K562 (cell line): ENCODE measurements at regions not wholly inside any gene's neighbourhood (a gene's known extent, or its start where the extent isn't known, plus 50 kb on each side); places are given as distances from the start of the nearest gene placed in this dataset.

Experiments
- ATAC-seq: fragments of 200-7000 bp; cut with Tn5 transposase; 3 replicates; pipeline ENCODE4 v1.9.1; 2020; ENCODE audit warnings: moderate library complexity
- BruUV-seq: library from RNA; stranded (reverse); fragments of 400-500 nt; replicated peaks from 2 replicates; lab custom pipeline; 2021; lab: Mats Ljungman, UMichigan
- CTCF ChIA-PET: fragments of 300-600 bp; formaldehyde crosslinking; extraction: SDS; loops from one replicate; lab custom pipeline; 2021; ENCODE audit warnings: low intra/inter-chr PET ratio; lab: Yijun Ruan, JAX
- POLR2A ChIA-PET: fragments of 300-600, 350-650 bp; sonication (Branson Sonifier 250); formaldehyde crosslinking; extraction: SDS; loops from one replicate; lab custom pipeline; 2021; ENCODE audit warnings: antibody characterized with exemption, inconsistent platforms; lab: Yijun Ruan, JAX
- DNase-seq, 4 experiments: peaks; one replicate each; pipeline versions ENCODE4 v3.0.0 to v3.0.0-alpha.2; 2011 to 2018; ENCODE audit warnings: low spot score in 3 of 4, mixed read lengths in 3 of 4; ENCODE audit errors: extremely low read depth in 1 of 4
- FAIRE-seq: peaks from 2 replicates; lab custom pipeline; 2011; peaks lifted over from hg19 to GRCh38; lab: Jason Lieb, UNC
- H2AFZ ChIP-seq: 2 replicates; pipeline ENCODE4 v1.6.0; 2011; ENCODE audit warnings: low read depth, low read length, control low read depth, inconsistent platforms
- H3K27ac ChIP-seq: fragments of 200-600 bp; 3 replicates; pipeline ENCODE4 v1.8.0; 2011; ENCODE audit warnings: low read depth, mild to moderate bottlenecking, control low read depth, inconsistent platforms, low read length, moderate library complexity, mixed read lengths; ENCODE audit errors: extremely low read depth
- H3K27me3 ChIP-seq, 2 experiments: fragments of 300-600 bp in 1 of 2; 2 replicates in 1 of 2; 3 replicates in 1 of 2; pipeline versions ENCODE4 v1.6.0 to v1.8.0; 2011; ENCODE audit warnings: inconsistent platforms in 2 of 2, low read length in 2 of 2, mild to moderate bottlenecking in 1 of 2, mixed read lengths in 1 of 2, moderate library complexity in 1 of 2; ENCODE audit not compliant: control insufficient read depth in 2 of 2, insufficient read depth in 2 of 2
- H3K36me3 ChIP-seq: fragments of 300-600 bp; 3 replicates; pipeline ENCODE4 v1.8.0; 2011; ENCODE audit warnings: mild to moderate bottlenecking, low read length, inconsistent platforms; ENCODE audit not compliant: control insufficient read depth, insufficient read depth
- H3K4me1 ChIP-seq, 2 experiments: fragments of 200-600 bp in 1 of 2; replicated peaks in 1 of 2; 2 replicates in 1 of 2; 3 replicates in 1 of 2; pipeline versions ENCODE4 v1.5.1 to v1.8.0; 2011; ENCODE audit warnings: inconsistent platforms in 2 of 2, low read length in 2 of 2, mild to moderate bottlenecking in 1 of 2, mixed read lengths in 1 of 2, moderate library complexity in 1 of 2; ENCODE audit not compliant: control insufficient read depth in 2 of 2, insufficient read depth in 2 of 2
- H3K4me2 ChIP-seq: 2 replicates; pipeline ENCODE4 v1.6.1; 2011; ENCODE audit warnings: low read length, control low read depth, inconsistent platforms, mixed read lengths; ENCODE audit not compliant: insufficient read depth
- H3K4me3 ChIP-seq: fragments of 200-600 bp; sonication (generic), shearing (Covaris generic); 2 replicates; pipeline ENCODE4 v1.5.1; 2016; ENCODE audit warnings: control low read depth, inconsistent platforms
- H3K79me2 ChIP-seq: fragments of 200-600 bp; 3 replicates; pipeline ENCODE4 v1.8.0; 2011; ENCODE audit warnings: low read length, inconsistent platforms; ENCODE audit not compliant: control insufficient read depth, insufficient read depth
- H3K9ac ChIP-seq, 2 experiments: 2 replicates each; pipeline versions ENCODE4 v1.6.0 to v1.6.1; 2011; ENCODE audit warnings: low read depth in 2 of 2, low read length in 2 of 2, control low read depth in 1 of 2, inconsistent platforms in 1 of 2, mild to moderate bottlenecking in 1 of 2, mixed read lengths in 1 of 2; ENCODE audit not compliant: insufficient read depth in 1 of 2
- H3K9me1 ChIP-seq: one replicate; pipeline ENCODE4 v1.6.0; 2011; ENCODE audit warnings: inconsistent platforms, mild to moderate bottlenecking, low read length, moderate library complexity; ENCODE audit not compliant: control insufficient read depth, insufficient read depth
- H3K9me3 ChIP-seq: replicated peaks from 2 replicates; pipeline ENCODE4 v1.5.1; 2011; ENCODE audit warnings: low read depth, low read length, inconsistent platforms; ENCODE audit not compliant: control insufficient read depth, insufficient read depth
- H4K20me1 ChIP-seq: replicated peaks from 2 replicates; pipeline ENCODE4 v1.6.1; 2011; ENCODE audit warnings: low read length, inconsistent platforms, mixed read lengths; ENCODE audit not compliant: control insufficient read depth, insufficient read depth
- ASH1L ChIP-seq: fragments of 450-650 bp; IDR thresholded peaks from 2 replicates; pipeline ENCODE4 v1.6.1; 2018; ENCODE audit warnings: borderline replicate concordance, mild to moderate bottlenecking, low read depth; ENCODE audit not compliant: partially characterized antibody
- BRF1 ChIP-seq: IDR thresholded peaks from 3 replicates; pipeline ENCODE4 v1.6.1; 2011; ENCODE audit warnings: borderline replicate concordance, mild to moderate bottlenecking; ENCODE audit not compliant: insufficient read length; ENCODE audit errors: extremely low read depth
- CC2D1A ChIP-seq: fragments of 450-650 bp; IDR thresholded peaks from 2 replicates; pipeline ENCODE4 v1.6.1; 2017; ENCODE audit warnings: mild to moderate bottlenecking
- CREB3 ChIP-seq: fragments of 450-650 bp; conservative IDR thresholded peaks from 2 replicates; pipeline ENCODE4 v1.6.1; 2016; ENCODE audit warnings: missing genetic modification characterization, low read depth, mild to moderate bottlenecking, missing compliant biosample characterization, moderate library complexity
- NELFE ChIP-seq: IDR thresholded peaks from 2 replicates; pipeline ENCODE4 v1.6.1; 2011; ENCODE audit warnings: mild to moderate bottlenecking; ENCODE audit not compliant: insufficient read depth, insufficient read length
- PHF8 ChIP-seq: fragments of 200-600 bp; sonication (generic); IDR thresholded peaks from 2 replicates; pipeline ENCODE4 v1.6.1; 2012; ENCODE audit warnings: mixed run types, mild to moderate bottlenecking, inconsistent platforms, low read length, moderate library complexity, borderline replicate concordance
- PKNOX1 ChIP-seq: fragments of 450-650 bp; IDR thresholded peaks from 2 replicates; pipeline ENCODE4 v1.6.1; 2016
- RBM17 ChIP-seq: fragments of 200-400 bp; formaldehyde crosslinking; IDR thresholded peaks from 2 replicates; pipeline ENCODE4 v1.6.1; 2017; ENCODE audit warnings: low read depth, mild to moderate bottlenecking, low read length, borderline replicate concordance
- SAP30 ChIP-seq: fragments of 200-600 bp; sonication (generic); IDR thresholded peaks from 2 replicates; pipeline ENCODE4 v1.6.1; 2012; ENCODE audit warnings: borderline replicate concordance, low read depth, mild to moderate bottlenecking, moderate library complexity, low read length, control low read depth, inconsistent platforms; ENCODE audit not compliant: insufficient read depth, poor library complexity, severe bottlenecking
- SIRT6 ChIP-seq: IDR thresholded peaks from one replicate; pipeline ENCODE4 v1.6.1; 2012; ENCODE audit warnings: low read depth, mild to moderate bottlenecking, control low read depth, inconsistent platforms, low read length, moderate library complexity
- SNRNP70 ChIP-seq: fragments of 200-400 bp; formaldehyde crosslinking; optimal IDR thresholded peaks from 2 replicates; pipeline ENCODE3; 2017; ENCODE audit warnings: low read depth, low read length
- TAF9B ChIP-seq: fragments of 450-650 bp; IDR thresholded peaks from 2 replicates; pipeline ENCODE4 v1.6.1; 2018; ENCODE audit warnings: mild to moderate bottlenecking; ENCODE audit not compliant: partially characterized antibody
- U2AF2 ChIP-seq: fragments of 200-400 bp; formaldehyde crosslinking; optimal IDR thresholded peaks from 2 replicates; pipeline ENCODE3; 2017; ENCODE audit warnings: low read depth, mild to moderate bottlenecking, low read length
- ZNF174 ChIP-seq: fragments of 250-450 bp; sonication (Bioruptor Pico); IDR thresholded peaks from 2 replicates; pipeline ENCODE4 v1.4.0; 2020; ENCODE audit warnings: mild to moderate bottlenecking
- ZNF696 ChIP-seq: fragments of 250-450 bp; sonication (Bioruptor Pico); conservative IDR thresholded peaks from 2 replicates; pipeline ENCODE4 v1.4.0; 2020; ENCODE audit warnings: mild to moderate bottlenecking, moderate library complexity
- ZNF76 ChIP-seq: fragments of 250-450 bp; sonication (Bioruptor Pico); IDR thresholded peaks from 2 replicates; pipeline ENCODE4 v1.4.0; 2020; ENCODE audit warnings: mild to moderate bottlenecking, moderate library complexity, borderline replicate concordance
- WGBS: fragments of 100-300 bp; shearing (Covaris generic); methylation state at CpG from one replicate; pipeline ENCODE4 v1.1.6; 2016; ENCODE audit warnings: low coverage, mixed read lengths; ENCODE audit not compliant: insufficient coverage; ENCODE audit errors: missing lambda C conversion rate; 5-methylcytosine and 5-hydroxymethylcytosine counted together
- in situ Hi-C: fragments of 300-500 bp; cut with MboI; formaldehyde crosslinking; loops from 4 replicates; pipeline ENCODE4 v1.15.0; 2018; ENCODE audit warnings: inconsistent platforms, mixed read lengths
- intact Hi-C: fragments of 100-400 bp; cut with micrococcal nuclease; formaldehyde crosslinking; loops from 2 replicates; pipeline ENCODE4 v1.14.2; 2022

- no peak overlapping the region for H2AFZ ChIP-seq
- H3K27ac ChIP-seq, result no peak overlapping the region
- in situ Hi-C loops, result no loop called here
- no peak overlapping the region for H3K4me2 ChIP-seq
- H4K20me1 ChIP-seq, result no peaks in the 10 kb centered on the region
- FAIRE-seq (no peak), DNase-seq (no peak), ATAC-seq (no peak)
- H3K4me1 ChIP-seq, result no peaks in the 10 kb centered on the region
- ChIA-PET POLR2A (no interaction called here), CTCF (no interaction called here)
- BruUV-seq, result no TSS peak
- WGBS, result 0% methylated on average over 2 of the region's 2 CpGs
- no peaks in the 10 kb centered on the region for H3K27me3 ChIP-seq
- no peaks in the 10 kb centered on the region for H3K9me1 ChIP-seq
- TF ChIP-seq BRF1 (no peak), SIRT6 (no peak), SNRNP70 (no peak)
- 0 out of 2 replicates have a peak, but pooled peaks cover 2% of the 10 kb centered on the region for H3K9me3 ChIP-seq
- no peaks in the 10 kb centered on the region for H3K79me2 ChIP-seq
- H3K9ac ChIP-seq, result no peak overlapping the region
- intact Hi-C loops, result no loop called here
- no peaks in the 10 kb centered on the region for H3K36me3 ChIP-seq
- H3K4me3 ChIP-seq, result no peak overlapping the region
Measured at GRCh38 chr5:30749971-30750370, 443.5 kb upstream of the CDH6 start.

DNA sequence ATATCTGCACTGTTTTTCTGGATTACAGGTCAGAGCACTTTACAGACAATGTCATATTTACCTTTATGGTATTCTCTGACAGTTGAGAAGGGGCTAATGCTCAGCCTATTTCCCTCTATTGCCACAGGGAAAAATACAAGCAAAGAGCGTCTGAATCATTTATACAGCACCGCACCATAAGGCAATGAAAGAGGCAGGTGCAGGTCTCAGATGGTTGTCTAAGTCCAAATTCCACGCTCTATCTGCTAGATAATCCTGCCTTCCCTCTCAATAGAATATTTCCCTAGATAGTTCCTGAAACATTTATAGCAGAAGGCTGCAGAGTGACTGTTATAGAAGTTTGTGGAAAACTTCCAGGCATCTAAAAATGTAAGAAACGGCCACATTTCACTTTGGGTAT is 446.1 kb upstream of the CDH6 start:
- Histone ChIP-seq H3K79me2 (no peaks in the 10 kb centered on the region), H3K27ac (no peak overlapping the region), H3K9ac (no peak overlapping the region), H3K4me1 (no peaks in the 10 kb centered on the region), H3K36me3 (no peaks in the 10 kb centered on the region), H4K20me1 (no peaks in the 10 kb centered on the region), H3K4me3 (no peak overlapping the region), H3K9me1 (no peaks in the 10 kb centered on the region), H2AFZ (no peak overlapping the region), H3K27me3 (no peaks in the 10 kb centered on the region), H3K4me2 (no peak overlapping the region), H3K9me3 (0 out of 2 replicates have a peak, but pooled peaks cover 2% of the 10 kb centered on the region)
- no peak for ATAC-seq
- in situ Hi-C loops (no loop called here), intact Hi-C loops (no loop called here)
- BruUV-seq, result no TSS peak
- CTCF ChIA-PET, result no interaction called here
- no peak for FAIRE-seq
- TF ChIP-seq ZNF696 (CRISPR knock-in tag), result no peak
- no peak for TF ChIP-seq U2AF2
- no peak for TF ChIP-seq PHF8
- no peak for TF ChIP-seq RBM17
- TF ChIP-seq NELFE, result no peak
- TF ChIP-seq PKNOX1, result no peak
- TF ChIP-seq TAF9B, result no peak
- no peak for TF ChIP-seq SAP30
- TF ChIP-seq ZNF174 (CRISPR knock-in tag), result no peak
- TF ChIP-seq CC2D1A, result no peak
- no peak for TF ChIP-seq ZNF76 (CRISPR knock-in tag)
- TF ChIP-seq CREB3 (tag), result no peak
- TF ChIP-seq ASH1L, result no peak
- POLR2A ChIA-PET, result no interaction called here
- no peak for DNase-seq
- WGBS, result 0% methylated on average over 4 of the region's 4 CpGs
